NCI-H2081 (cell line): ENCODE measurements at regions not wholly inside any gene's neighbourhood (a gene's known extent, or its start where the extent isn't known, plus 50 kb on each side); places are given as distances from the start of the nearest gene placed in this dataset.

Experiments
- DNase-seq, 2 experiments: peaks; one replicate each; lab custom pipeline; 2025; lab: John Stamatoyannopoulos, UW

- DNase-seq, result no peak
These were observed 212.3 kb downstream of the ERCC6L2 start for GRCh38 chr9:96087669-96088299.

DNA sequence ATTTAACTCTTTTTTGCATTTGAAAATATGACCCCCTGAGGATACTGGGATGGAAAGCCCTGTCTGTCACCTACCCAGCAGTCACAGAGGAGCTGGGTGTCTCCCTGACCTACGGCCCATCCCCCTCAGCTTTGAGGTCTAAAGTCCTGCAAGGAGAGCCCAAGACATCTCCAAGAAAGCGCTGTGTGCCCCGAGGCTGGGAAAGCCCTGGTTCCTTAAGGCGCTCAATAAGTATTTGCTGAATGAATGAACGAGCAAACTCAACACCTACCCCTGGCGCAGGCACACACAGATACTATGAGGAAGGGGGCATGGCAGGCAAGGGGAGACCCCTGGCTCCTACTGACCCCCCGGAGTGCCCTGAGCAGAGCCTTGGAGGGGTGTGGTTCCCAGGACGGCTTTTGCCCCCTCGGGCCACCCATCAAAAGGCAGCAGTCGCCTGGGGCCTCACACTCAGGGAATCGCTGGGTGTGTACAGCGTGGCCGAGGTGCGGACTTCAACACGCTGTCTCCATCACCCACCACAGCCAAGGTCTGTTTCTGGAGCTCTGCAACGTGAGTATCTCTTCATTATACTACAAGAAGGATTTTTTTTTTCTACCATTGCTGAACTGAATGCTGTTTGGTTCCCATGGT, 211.6 kb downstream of the ERCC6L2 start:
- DNase-seq, result no peak

GRCh38 chr9:96085491-96086143, 210.1 kb downstream of the ERCC6L2 start:
- no peak for DNase-seq

DNA sequence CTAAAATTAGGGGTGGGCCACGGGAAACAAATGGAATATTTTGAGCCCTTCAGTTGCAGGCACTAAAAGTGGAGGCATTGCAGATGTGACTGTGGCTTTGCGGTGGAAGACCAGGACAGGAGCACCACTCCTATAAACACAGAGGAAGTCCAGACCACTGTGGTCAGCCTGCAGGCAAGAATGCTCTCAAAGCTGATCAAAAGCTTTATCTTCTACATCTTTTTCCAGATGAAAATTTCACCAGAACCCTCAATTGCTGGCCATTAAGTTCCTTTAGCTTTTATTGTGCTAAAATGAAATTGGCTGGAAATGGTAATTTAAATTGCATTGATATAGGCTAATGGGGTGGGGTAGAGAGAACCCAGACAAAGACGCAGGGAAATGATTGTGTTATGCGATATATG, 208.8 kb downstream of the ERCC6L2 start:
- no peak for DNase-seq

DNA sequence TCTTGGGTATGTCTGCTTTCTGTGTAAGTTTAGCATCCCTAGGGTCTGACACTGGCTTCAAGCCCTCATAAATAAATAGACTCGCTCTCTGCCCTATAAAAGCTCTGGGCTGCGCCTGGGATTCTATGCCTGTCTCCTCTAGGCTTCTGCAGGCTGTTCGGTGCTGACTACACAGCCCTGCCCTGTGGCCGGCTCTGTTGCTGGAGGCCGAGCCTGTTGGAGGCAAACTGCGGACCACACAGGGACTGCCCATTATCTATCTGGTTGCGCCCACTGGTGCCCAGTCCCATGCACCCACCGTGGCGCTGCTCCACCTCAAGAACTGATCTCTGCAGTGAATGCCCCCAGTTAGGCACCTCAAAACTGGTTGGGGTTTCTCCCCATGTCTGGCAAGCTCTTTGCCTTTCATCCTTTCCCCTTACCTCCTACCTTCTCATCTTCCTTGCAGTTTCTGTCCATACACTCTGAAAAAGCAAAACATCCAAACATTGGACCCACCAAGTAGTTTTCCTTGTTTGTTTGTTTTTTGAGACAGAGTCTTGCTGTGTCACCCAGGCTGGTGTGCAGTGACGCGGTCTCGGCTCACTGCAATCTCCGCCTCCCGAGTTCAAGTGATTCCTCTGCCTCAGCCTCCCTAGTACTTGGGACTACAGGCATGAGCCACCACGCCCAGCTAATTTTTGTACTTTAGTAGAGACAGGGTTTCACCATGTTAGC, 207.2 kb downstream of the ERCC6L2 start:
- DNase-seq, result no peak

DNA sequence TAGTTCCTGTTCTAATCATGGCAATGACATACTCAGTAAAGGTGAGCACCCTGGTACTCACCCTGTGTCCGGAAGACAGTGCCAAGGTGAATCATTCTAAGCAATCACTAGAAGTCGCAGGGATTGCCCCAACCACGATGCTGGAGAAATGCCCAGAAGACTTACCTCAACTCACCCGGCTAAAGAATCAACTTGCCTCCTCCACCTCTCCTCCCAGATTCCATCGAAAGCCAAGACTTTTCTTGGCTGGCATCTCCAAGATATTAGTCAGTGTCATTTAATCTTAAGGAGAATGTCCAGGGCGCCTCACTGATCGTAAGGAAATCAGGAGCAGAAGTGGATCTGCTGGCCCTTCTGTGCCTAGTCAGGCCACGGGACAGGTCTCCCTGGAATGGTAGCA, 204.9 kb downstream of the ERCC6L2 start:
- no peak for DNase-seq

DNA sequence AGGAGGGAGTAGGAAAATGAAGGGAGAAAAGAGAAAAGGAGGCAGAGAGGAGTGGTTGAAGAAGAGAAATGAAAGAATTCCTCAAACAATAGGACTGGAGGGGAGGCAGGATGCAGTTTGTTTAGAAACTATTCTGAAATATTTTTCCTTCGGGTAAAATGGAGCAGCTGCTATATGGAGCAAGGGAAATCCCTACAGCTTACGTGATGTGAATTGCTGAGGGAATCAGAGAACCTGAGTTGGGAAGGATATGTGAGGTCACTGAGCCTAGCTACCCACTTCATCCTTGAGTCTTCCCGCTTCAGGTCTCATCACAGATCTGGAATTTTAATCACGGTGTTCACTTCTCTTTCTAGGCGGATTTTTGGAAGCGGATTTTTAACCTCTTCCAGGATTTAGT, 204.3 kb downstream of the ERCC6L2 start:
- DNase-seq, result no peak

DNA sequence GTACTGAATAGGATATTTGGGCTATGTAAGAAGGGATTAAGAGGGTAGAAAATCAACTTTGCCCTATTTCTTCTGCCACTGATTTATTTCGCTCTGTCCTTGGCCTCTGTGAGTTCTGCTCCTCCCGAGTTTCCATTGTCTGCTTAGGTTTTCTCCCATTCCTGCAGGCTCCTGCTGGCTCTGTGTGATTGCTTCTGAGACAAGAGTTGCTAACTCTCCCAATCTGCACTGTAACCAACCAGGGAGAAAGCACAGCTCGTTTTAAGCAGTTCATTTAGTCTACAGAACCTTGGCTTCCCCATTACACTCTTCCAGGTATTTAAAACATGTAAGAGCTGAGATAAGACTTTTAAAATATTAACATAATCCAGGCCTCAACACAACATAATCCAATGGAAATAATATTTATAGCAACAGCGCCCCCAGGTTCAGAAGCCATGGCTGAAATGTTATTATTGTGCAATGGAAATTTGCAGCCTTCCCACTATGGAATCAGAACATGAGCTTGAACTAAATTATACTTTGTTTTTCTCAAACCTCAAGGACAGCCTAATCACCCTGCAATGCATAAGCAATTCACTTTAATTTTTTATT, 203.5 kb downstream of the ERCC6L2 start:
- no peak for DNase-seq

- no peak for DNase-seq
These were observed 200.3 kb downstream of the ERCC6L2 start for GRCh38 chr9:96075757-96076156.

- DNase-seq, result no peak
These were observed 199.6 kb downstream of the ERCC6L2 start for GRCh38 chr9:96075111-96075510.

DNA sequence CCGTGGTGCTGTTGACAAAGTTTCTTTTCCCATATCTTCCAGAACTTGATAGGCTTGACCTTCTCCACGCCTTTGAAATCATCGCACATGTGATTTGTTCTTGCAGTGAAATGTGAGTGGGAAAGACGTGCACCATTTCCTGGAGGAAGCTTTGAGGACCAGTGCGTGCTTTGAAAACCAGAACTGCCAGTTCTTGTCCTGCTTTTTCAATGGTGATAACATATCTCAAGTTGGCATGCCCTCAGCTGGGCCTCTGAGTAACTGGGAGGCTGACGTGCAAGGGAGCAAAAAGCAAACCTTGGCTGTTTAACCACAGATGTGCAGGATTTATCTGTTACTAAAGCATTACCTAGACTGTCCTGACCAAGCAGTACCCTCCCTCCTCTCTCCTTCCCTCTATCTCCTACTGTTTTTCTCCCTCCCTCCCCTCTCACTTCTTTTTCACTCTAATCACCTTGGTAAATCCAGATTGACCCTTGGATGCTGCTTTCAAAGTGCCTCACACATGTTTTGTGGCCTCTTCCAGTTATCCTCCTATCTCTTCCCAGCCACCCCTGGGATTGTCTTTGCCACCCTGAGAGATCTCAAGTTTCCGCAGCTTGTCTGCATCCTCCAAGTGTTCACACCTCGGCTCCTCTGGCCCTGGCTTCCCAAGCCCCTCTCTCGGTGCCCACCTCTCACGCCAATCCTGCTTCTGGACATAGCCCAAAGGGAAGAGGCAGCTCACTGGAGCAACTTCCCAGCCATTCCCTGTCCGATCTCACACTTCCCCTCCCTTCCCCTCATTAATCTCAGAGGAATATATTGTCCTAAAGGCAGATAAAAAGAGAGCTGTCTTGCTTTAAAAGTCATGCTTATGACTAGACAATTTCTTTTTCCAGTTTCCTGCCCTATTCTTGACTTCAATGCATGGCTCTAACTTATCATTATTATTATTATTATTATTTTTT, 198.3 kb downstream of the ERCC6L2 start:
- DNase-seq, result no peak

DNA sequence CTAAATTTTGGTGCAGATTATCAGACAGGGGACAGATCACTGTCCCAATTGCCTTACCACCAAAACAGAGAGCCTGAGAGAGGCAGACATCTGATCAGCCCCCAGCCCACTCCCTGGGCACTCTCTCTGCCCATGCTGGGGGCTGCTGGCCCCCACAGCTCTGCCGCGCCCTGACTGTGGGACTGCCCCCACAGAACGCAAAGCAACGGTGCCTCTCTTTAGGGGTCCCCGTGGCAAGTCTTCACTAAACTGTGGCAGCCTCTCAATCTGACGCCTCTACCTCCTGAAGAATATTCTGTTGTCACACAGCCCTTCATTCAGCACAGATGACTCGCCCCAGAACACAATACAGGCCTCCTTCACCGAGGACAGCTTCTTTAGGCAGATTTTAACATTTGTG, 197.4 kb downstream of the ERCC6L2 start:
- DNase-seq, result no peak

- DNase-seq, result no peak
These were observed 196.3 kb downstream of the ERCC6L2 start for GRCh38 chr9:96071815-96072124.

GRCh38 chr9:96071076-96071814, 195.8 kb downstream of the ERCC6L2 start:
- no peak for DNase-seq

DNA sequence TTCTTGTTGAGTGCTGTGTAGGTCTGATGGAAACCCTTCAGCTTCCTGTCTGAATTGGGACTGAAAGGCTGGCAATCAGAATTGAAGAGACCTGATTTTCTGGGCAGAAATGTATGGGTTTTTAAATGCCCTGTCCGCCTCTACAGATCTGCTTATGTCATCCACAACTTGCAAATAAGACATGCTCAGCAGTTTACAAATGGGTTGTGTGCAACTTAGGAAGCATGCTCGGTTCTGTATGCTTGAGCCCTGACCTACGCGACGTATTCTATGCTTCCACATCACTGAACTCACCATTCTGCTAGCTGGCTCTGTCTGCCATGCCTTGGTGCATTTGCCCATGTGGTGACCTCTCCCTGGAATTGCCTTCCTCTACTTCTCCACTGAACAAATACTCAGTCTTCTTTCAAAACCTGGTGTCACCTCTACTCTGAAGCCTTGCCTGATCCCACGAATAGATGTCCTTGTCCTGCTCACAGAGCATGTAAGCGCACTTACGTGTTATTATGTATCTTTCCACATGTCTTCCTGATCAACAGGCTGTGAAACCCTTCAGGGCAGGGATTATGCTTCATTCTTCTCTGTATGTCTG, 194.2 kb downstream of the ERCC6L2 start:
- DNase-seq, result no peak

- no peak for DNase-seq
These were observed 193.0 kb downstream of the ERCC6L2 start for GRCh38 chr9:96068511-96068910.

DNA sequence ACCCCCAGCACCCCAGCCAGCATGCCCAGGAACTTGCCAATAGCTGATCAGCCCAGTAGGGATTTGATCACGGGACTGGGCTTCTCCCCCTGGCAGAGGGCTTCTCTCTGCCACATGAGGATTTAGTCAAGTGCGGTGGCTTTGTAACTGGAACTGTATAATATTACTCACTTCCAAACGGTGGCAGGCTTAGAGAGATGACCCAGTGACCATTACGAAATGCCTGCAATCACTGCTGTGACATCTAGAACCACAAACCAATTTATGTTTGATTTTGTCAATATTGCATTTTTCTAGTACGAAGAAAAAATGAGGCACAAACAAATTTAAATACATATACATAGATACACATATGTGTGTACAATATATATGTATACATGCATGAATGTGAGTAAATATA, 192.1 kb downstream of the ERCC6L2 start:
- no peak for DNase-seq

- DNase-seq, result no peak
These were observed 191.5 kb downstream of the ERCC6L2 start for GRCh38 chr9:96067004-96067403.

DNA sequence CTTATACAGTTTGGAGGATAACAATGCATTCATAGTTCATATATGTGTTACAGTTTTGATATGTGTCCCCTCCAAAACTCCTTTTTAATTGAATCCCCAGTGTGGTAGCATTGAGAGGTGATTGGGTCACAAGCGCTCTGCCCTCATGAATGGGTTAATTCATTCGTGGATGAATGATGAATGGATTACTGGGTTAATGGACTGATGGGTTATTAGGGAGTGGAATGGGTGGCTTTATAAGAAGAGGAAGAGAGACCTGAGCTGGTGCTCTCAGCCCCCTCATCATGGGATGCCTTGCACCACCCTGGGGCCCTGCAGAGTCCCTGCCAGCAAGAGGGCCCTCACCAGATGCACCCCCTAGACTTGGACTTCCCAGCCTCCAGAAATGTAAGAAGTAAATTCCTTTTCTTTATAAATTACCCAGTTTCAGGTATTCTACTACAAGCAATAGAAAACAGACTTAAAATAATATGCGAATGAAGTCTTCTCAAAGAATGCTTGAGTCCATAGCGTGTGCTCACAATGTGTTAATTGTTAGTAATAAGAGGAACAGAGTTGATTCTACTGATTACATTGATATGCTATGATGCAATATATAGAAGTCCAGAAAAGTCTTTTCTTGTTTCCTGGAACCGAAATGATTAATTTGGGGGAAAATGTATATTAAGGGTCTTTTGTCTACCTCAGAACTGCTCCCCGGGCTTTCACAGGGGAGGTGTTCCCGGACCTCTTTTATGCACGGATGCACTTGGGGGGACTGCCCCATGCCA, 190.2 kb downstream of the ERCC6L2 start:
- DNase-seq, result no peak
